Ascending aorta (tissue), 2 donors: ENCODE measurements at regions not wholly inside any gene's neighbourhood (a gene's known extent, or its start where the extent isn't known, plus 50 kb on each side); places are given as distances from the start of the nearest gene placed in this dataset.

ENCODE experiments used
- DNase-seq, 2 donors: peaks; one replicate each; pipeline ENCODE4 v3.0.0-alpha.2; 2019; ENCODE audit warnings: low spot score in 2 of 2
- H3K27ac ChIP-seq, 2 donors: fragments of 200-600 bp; sonication (generic); one replicate each; pipeline ENCODE4 v1.5.1; 2016 to 2017; ENCODE audit warnings: mild to moderate bottlenecking in 1 of 2
- H3K27me3 ChIP-seq: fragments of 200-600 bp; sonication (generic); one replicate; pipeline ENCODE4 v1.5.1; 2017
- H3K36me3 ChIP-seq, 2 donors: fragments of 200-600 bp; sonication (generic); one replicate each; pipeline ENCODE4 v1.5.1; 2016
- H3K4me1 ChIP-seq, 2 donors: fragments of 200-600 bp; sonication (generic); one replicate each; pipeline ENCODE4 v1.5.1; 2016 to 2017; ENCODE audit warnings: mild to moderate bottlenecking in 1 of 2
- H3K4me3 ChIP-seq, 2 donors: fragments of 200-600 bp; sonication (generic); one replicate each; pipeline ENCODE4 v1.5.1; 2016 to 2017; ENCODE audit warnings: mild to moderate bottlenecking in 1 of 2
- H3K9me3 ChIP-seq, 2 donors: fragments of 200-600 bp; sonication (generic); one replicate each; pipeline ENCODE4 v1.5.1; 2016
- intact Hi-C: fragments of 100-400 bp; cut with DNase I; formaldehyde crosslinking; loops from one replicate; pipeline ENCODE4 v1.15.1; 2023
- TF ChIP-seq, protein P1 (sequence below), 3 experiments: fragments of 200-600 bp in 2 of 3; fragments of 450-650 bp in 1 of 3; sonication (generic) in 2 of 3; IDR thresholded peaks; one replicate each; pipeline ENCODE4 v1.5.1; 2016 to 2019; ENCODE audit warnings: antibody characterized with exemption in 3 of 3, mild to moderate bottlenecking in 1 of 3, moderate library complexity in 1 of 3

DNA sequence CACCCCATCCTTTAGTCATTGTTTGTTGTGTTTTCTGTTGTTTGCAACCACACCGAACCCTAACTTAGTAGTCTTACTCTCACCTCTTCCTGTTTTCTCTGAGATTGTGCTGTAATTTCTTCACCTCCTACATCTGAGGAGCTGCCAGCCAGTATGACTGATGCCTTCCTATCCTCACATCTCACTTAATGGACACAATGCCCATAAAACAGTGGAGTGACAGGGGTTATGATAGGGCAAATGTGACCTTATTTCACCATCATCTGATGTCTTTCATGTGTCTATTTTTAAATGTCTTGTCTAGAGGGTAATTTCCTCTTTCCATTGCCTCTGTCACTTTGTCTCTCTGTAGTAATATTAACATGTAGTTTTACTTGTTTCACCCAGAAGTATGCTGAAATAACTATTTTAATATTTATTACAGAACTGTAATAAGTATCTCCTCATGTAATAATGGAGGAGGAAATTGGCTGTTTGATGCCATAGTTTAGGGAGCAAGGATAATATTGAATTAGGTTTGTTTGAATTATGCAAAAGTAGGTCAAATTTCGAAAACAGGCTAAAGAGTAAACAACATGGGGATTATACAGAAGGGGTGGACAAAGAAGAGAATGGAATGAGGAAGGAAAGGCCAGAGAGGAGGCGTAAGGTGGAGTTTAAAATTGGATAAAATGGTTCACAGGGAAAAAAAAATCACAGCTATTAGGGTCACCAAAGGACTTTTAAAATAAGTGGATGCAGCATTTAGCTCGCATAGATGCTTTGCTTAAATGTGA, 103.5 kb upstream of the SPRY2 start:
- TF ChIP-seq, protein P1, sequence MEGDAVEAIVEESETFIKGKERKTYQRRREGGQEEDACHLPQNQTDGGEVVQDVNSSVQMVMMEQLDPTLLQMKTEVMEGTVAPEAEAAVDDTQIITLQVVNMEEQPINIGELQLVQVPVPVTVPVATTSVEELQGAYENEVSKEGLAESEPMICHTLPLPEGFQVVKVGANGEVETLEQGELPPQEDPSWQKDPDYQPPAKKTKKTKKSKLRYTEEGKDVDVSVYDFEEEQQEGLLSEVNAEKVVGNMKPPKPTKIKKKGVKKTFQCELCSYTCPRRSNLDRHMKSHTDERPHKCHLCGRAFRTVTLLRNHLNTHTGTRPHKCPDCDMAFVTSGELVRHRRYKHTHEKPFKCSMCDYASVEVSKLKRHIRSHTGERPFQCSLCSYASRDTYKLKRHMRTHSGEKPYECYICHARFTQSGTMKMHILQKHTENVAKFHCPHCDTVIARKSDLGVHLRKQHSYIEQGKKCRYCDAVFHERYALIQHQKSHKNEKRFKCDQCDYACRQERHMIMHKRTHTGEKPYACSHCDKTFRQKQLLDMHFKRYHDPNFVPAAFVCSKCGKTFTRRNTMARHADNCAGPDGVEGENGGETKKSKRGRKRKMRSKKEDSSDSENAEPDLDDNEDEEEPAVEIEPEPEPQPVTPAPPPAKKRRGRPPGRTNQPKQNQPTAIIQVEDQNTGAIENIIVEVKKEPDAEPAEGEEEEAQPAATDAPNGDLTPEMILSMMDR (IDR thresholded peaks at IDR 0.05) = no peak
- H3K9me3 ChIP-seq = no peaks in the 10 kb centered on the region
- no peaks in the 10 kb centered on the region for H3K36me3 ChIP-seq
- DNase-seq = no peak
- no peak overlapping the region for H3K27ac ChIP-seq
- intact Hi-C loops = no loop called here
- no peak overlapping the region for H3K4me3 ChIP-seq
- no peaks in the 10 kb centered on the region for H3K4me1 ChIP-seq
- no peaks in the 10 kb centered on the region for H3K27me3 ChIP-seq

DNA sequence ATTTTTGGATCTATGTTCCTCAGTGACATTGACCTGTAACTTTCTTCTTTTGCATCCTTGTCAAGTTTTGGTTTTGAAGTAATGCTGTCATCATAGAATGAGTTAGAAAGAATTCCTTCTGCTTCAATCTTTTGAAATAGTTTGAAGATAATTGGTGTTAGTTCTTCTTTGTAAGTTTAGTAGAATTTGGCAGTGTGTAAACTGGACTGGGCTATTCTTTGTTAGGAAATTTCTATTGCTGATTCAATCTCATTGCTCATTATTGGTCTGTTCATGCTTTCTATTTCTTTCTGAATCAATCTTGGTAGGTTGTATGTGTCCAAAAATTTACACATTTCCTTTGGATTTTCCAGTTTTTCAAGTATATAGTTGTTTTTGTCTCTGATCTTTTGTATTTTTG, 101.7 kb upstream of the SPRY2 start:
- intact Hi-C loops = no loop called here
- H3K27me3 ChIP-seq = no peaks in the 10 kb centered on the region
- H3K4me1 ChIP-seq = no peaks in the 10 kb centered on the region
- TF ChIP-seq, protein P1 (IDR thresholded peaks at IDR 0.05) = no peak
- no peak overlapping the region for H3K4me3 ChIP-seq
- H3K9me3 ChIP-seq = no peaks in the 10 kb centered on the region
- H3K27ac ChIP-seq = no peak overlapping the region
- DNase-seq = no peak
- H3K36me3 ChIP-seq = no peaks in the 10 kb centered on the region

DNA sequence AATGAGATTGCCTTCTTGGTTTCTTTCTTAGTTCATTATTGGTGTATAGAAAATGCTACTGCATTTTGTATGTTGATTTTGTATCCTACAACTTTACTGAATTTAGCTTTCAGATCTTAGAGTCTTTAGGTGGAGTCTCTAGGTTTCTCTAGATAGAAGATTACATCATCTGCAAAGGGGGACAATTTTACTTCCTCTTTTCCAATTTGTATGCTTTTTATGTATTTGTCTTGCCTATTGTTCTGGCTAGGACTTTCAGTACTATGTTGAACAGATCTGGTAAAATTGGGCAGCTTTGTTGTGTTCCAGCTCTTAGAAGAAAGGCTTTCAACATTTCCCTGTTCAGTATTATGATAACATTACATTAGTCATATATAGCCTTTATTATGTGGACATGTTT, 101.0 kb upstream of the SPRY2 start:
- H3K27me3 ChIP-seq = no peaks in the 10 kb centered on the region
- H3K9me3 ChIP-seq = no peaks in the 10 kb centered on the region
- TF ChIP-seq, protein P1 (IDR thresholded peaks at IDR 0.05) = no peak
- H3K27ac ChIP-seq = no peak overlapping the region
- DNase-seq = no peak
- no peak overlapping the region for H3K4me3 ChIP-seq
- intact Hi-C loops = no loop called here
- H3K36me3 ChIP-seq = no peaks in the 10 kb centered on the region
- no peaks in the 10 kb centered on the region for H3K4me1 ChIP-seq

DNA sequence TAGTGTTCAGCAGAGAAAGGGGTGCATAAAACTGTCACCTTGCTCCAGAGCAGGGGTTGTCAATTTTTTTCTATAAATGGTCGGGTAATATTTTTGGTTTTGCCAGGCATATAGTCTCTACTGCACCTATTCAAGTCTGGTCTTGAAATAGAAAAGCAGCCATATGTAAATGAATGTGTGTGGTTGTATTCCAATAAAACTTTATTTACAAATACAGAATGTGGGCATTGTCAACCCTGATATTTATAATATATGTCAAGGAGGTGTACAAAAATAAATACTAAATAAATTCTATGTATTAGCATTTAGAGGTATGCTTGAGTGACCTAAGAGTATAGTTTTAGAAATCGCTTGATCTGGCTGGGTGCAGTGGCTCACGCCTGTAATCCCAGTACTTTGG, 97.6 kb upstream of the SPRY2 start:
- no peak overlapping the region for H3K4me3 ChIP-seq
- no peak overlapping the region for H3K27ac ChIP-seq
- intact Hi-C loops = no loop called here
- no peaks in the 10 kb centered on the region for H3K36me3 ChIP-seq
- peaks cover 0 to 5% of the 10 kb centered on the region in 2 donors for H3K4me1 ChIP-seq
- H3K27me3 ChIP-seq = no peaks in the 10 kb centered on the region
- TF ChIP-seq, protein P1 (IDR thresholded peaks at IDR 0.05) = no peak
- H3K9me3 ChIP-seq = no peaks in the 10 kb centered on the region
- DNase-seq = no peak

DNA sequence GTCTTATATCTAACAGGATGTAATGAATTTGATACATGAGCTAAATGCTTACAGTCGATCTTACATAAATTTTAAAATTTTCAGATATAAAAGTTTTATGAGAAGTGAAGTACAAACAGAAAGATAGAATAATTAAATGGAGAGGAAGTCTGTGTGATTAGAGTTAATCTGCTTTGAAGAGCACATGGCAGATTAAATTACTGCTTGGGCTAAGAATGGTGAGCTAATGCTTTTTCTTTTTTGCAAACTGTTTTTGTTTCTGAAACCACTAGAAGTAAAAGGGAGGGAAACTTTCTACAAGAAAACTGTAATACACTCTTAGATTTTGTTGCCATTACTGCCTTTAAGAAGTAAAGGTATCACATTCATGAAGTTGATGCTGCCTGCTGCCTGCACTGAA, 96.3 kb upstream of the SPRY2 start:
- Histone ChIP-seq H3K9me3 (no peaks in the 10 kb centered on the region), H3K4me3 (no peak overlapping the region), H3K27ac (peak overlapping the region; percentile 33 to 60), H3K36me3 (no peaks in the 10 kb centered on the region), H3K27me3 (no peaks in the 10 kb centered on the region), H3K4me1 (peaks cover 0 to 5% of the 10 kb centered on the region in 2 donors)
- no peak for DNase-seq
- TF ChIP-seq, protein P1 (IDR thresholded peaks at IDR 0.05) = no peak
- intact Hi-C loops = no loop called here
